ENCODE measurements at regions not wholly inside any gene's neighbourhood (a gene's known extent, or its start where the extent isn't known, plus 50 kb on each side); places are given as distances from the start of the nearest gene placed in this dataset.

- no peak overlapping the region for H3K9ac ChIP-seq (ENCODE audit: low read depth, low read length)
- no peak overlapping the region for H3K4me2 ChIP-seq (ENCODE audit: low read length)
- no peaks in the 10 kb centered on the region for H3K27me3 ChIP-seq (ENCODE audit: control insufficient read depth, insufficient read depth, low read length)
- H3K36me3 ChIP-seq (ENCODE audit: insufficient read depth, low read length) = no peaks in the 10 kb centered on the region
- no peak overlapping the region for H3K4me3 ChIP-seq (ENCODE audit: low read length)
- H3K9me3 ChIP-seq (replicated peaks; ENCODE audit: low read length) = no peaks in the 10 kb centered on the region
- no peaks in the 10 kb centered on the region for H3K4me1 ChIP-seq (ENCODE audit: control insufficient read depth, insufficient read depth, low read length)
Measured at GRCh38 chr4:45566896-45567603, 556.8 kb downstream of the GABRG1 start.

GRCh38 chr4:45554423-45554822 is 569.4 kb downstream of the GABRG1 start:
- H3K4me2 ChIP-seq (ENCODE audit: low read length) = no peak overlapping the region
- H3K36me3 ChIP-seq (ENCODE audit: insufficient read depth, low read length) = no peaks in the 10 kb centered on the region
- no peaks in the 10 kb centered on the region for H3K27me3 ChIP-seq (ENCODE audit: control insufficient read depth, insufficient read depth, low read length)
- no peaks in the 10 kb centered on the region for H3K4me1 ChIP-seq (ENCODE audit: control insufficient read depth, insufficient read depth, low read length)
- H3K4me3 ChIP-seq (ENCODE audit: low read length) = no peak overlapping the region
- no peaks in the 10 kb centered on the region for H3K9me3 ChIP-seq (replicated peaks; ENCODE audit: low read length)
- H3K9ac ChIP-seq (ENCODE audit: low read depth, low read length) = no peak overlapping the region

GRCh38 chr4:45550766-45551366 is 573.0 kb downstream of the GABRG1 start:
- Histone ChIP-seq H3K27me3 (ENCODE audit: control insufficient read depth, insufficient read depth, low read length) (no peaks in the 10 kb centered on the region), H3K4me2 (ENCODE audit: low read length) (no peak overlapping the region), H3K4me3 (ENCODE audit: low read length) (no peak overlapping the region), H3K4me1 (ENCODE audit: control insufficient read depth, insufficient read depth, low read length) (no peaks in the 10 kb centered on the region), H3K36me3 (ENCODE audit: insufficient read depth, low read length) (no peaks in the 10 kb centered on the region), H3K9ac (ENCODE audit: low read depth, low read length) (no peak overlapping the region), H3K9me3 (replicated peaks; ENCODE audit: low read length) (no peaks in the 10 kb centered on the region)

DNA sequence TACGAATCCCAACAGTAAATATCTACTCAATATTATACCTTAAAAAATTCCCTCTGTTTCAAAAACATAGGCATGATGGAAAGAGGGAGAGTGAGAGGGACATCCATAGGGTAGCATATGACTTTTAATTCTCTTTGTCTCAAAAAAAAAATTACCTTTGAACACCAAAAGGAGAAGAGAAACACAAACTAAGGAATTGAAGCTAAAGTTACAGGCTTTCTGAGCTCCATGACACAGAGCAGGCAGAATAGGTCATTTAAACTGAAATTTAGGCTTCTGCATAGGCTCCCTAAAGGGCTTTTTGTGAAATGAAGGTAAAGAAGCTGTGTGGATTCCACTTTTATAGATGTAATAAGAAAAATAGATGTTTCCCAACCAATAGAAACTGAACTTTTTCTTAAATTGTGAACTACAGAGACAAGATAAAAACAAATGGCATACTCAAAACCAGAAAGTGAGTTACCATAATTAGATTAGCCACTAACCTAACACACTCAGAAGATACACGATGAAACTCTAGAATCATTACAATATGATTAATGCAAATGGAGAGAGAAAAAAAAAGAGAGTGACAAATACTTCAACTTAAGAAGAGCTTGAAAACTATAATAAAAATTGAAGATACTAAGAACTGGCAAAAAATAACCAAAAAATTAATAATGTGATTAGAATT is 584.6 kb downstream of the GABRG1 start:
- no peaks in the 10 kb centered on the region for H3K9me3 ChIP-seq (replicated peaks; ENCODE audit: low read length)
- H3K27me3 ChIP-seq (ENCODE audit: control insufficient read depth, insufficient read depth, low read length) = no peaks in the 10 kb centered on the region
- no peaks in the 10 kb centered on the region for H3K36me3 ChIP-seq (ENCODE audit: insufficient read depth, low read length)
- H3K4me2 ChIP-seq (ENCODE audit: low read length) = no peak overlapping the region
- H3K9ac ChIP-seq (ENCODE audit: low read depth, low read length) = no peak overlapping the region
- H3K4me3 ChIP-seq (ENCODE audit: low read length) = no peak overlapping the region
- H3K4me1 ChIP-seq (ENCODE audit: control insufficient read depth, insufficient read depth, low read length) = no peaks in the 10 kb centered on the region

- H3K4me3 ChIP-seq (ENCODE audit: low read length) = no peak overlapping the region
- no peak overlapping the region for H3K4me2 ChIP-seq (ENCODE audit: low read length)
- H3K9me3 ChIP-seq (replicated peaks; ENCODE audit: low read length) = peaks cover 4% of the 10 kb centered on the region
- H3K36me3 ChIP-seq (ENCODE audit: insufficient read depth, low read length) = no peaks in the 10 kb centered on the region
- no peaks in the 10 kb centered on the region for H3K4me1 ChIP-seq (ENCODE audit: control insufficient read depth, insufficient read depth, low read length)
- H3K27me3 ChIP-seq (ENCODE audit: control insufficient read depth, insufficient read depth, low read length) = no peaks in the 10 kb centered on the region
- H3K9ac ChIP-seq (ENCODE audit: low read depth, low read length) = no peak overlapping the region
Measured at GRCh38 chr4:45530498-45530897, 593.4 kb downstream of the GABRG1 start.

DNA sequence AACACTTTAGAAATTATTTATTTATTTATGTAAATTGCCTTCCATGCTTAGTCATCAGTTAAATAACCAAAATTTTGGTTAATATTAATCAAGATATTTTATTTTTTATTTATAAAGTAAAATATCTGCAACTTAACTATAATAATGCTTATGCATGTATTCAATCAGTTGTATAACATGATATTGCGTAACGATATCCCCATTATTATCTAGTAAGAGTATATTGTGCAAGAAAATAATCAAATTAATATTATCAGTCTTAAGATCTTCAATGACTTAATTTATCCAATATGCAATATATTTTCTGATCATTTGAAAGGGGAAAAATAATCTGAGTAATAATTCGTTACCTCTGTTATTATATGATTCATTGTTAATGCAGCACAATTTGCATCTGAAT is 596.7 kb downstream of the GABRG1 start:
- Histone ChIP-seq H3K36me3 (ENCODE audit: insufficient read depth, low read length) (no peaks in the 10 kb centered on the region), H3K9ac (ENCODE audit: low read depth, low read length) (no peak overlapping the region), H3K4me1 (ENCODE audit: control insufficient read depth, insufficient read depth, low read length) (no peaks in the 10 kb centered on the region), H3K4me2 (ENCODE audit: low read length) (no peak overlapping the region), H3K9me3 (replicated peaks; ENCODE audit: low read length) (peaks cover 4% of the 10 kb centered on the region), H3K4me3 (ENCODE audit: low read length) (no peak overlapping the region), H3K27me3 (ENCODE audit: control insufficient read depth, insufficient read depth, low read length) (no peaks in the 10 kb centered on the region)

GRCh38 chr4:45518832-45519231 is 605.0 kb downstream of the GABRG1 start:
- H3K4me2 ChIP-seq (ENCODE audit: low read length) = no peak overlapping the region
- no peaks in the 10 kb centered on the region for H3K4me1 ChIP-seq (ENCODE audit: control insufficient read depth, insufficient read depth, low read length)
- no peak overlapping the region for H3K4me3 ChIP-seq (ENCODE audit: low read length)
- no peak overlapping the region for H3K9ac ChIP-seq (ENCODE audit: low read depth, low read length)
- H3K27me3 ChIP-seq (ENCODE audit: control insufficient read depth, insufficient read depth, low read length) = no peaks in the 10 kb centered on the region
- H3K9me3 ChIP-seq (replicated peaks; ENCODE audit: low read length) = no peaks in the 10 kb centered on the region
- H3K36me3 ChIP-seq (ENCODE audit: insufficient read depth, low read length) = no peaks in the 10 kb centered on the region

DNA sequence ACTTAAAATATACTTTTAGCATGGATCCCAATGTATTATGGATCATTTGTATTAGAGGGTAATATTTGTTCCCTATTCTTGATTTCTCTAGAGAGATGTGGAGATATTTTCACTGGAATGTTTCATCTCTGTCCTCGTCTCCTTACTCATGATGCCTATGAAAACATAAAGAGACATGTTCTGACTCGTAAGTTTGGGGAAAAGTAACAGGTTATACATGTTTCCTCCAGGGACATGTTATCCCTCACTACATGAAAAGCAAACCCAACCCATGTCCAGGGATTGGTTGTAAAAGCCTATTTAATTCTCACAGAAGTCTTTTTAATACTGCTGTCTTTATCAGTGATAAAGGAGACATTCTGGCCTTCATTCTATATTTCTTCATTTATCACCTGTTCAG is 621.4 kb downstream of the GABRG1 start:
- Histone ChIP-seq H3K36me3 (ENCODE audit: insufficient read depth, low read length) (no peaks in the 10 kb centered on the region), H3K9me3 (replicated peaks; ENCODE audit: low read length) (no peaks in the 10 kb centered on the region), H3K9ac (ENCODE audit: low read depth, low read length) (no peak overlapping the region), H3K4me3 (ENCODE audit: low read length) (no peak overlapping the region), H3K27me3 (ENCODE audit: control insufficient read depth, insufficient read depth, low read length) (no peaks in the 10 kb centered on the region), H3K4me1 (ENCODE audit: control insufficient read depth, insufficient read depth, low read length) (no peaks in the 10 kb centered on the region), H3K4me2 (ENCODE audit: low read length) (no peak overlapping the region)

DNA sequence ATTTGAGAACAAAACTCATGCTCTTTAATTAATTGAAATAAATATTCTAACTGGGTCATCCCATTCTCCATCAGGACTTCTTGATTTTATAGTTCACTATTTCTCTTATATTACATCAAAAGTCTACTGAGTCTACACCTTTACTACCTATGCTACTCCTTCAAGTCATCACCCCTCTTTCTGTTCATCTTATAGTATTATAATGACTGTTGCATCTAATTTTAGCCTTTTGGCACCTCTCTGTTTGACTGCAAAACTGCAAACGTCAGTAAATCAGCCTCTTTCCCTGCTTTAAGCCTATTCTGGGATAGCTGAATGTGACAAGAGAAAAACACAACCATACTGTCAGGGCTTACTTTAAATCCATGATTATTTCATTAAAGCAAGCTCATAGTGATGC is 639.1 kb downstream of the GABRG1 start:
- Histone ChIP-seq H3K9ac (ENCODE audit: low read depth, low read length) (no peak overlapping the region), H3K36me3 (ENCODE audit: insufficient read depth, low read length) (no peaks in the 10 kb centered on the region), H3K9me3 (replicated peaks; ENCODE audit: low read length) (no peaks in the 10 kb centered on the region), H3K4me2 (ENCODE audit: low read length) (no peak overlapping the region), H3K27me3 (ENCODE audit: control insufficient read depth, insufficient read depth, low read length) (no peaks in the 10 kb centered on the region), H3K4me3 (ENCODE audit: low read length) (no peak overlapping the region), H3K4me1 (ENCODE audit: control insufficient read depth, insufficient read depth, low read length) (no peaks in the 10 kb centered on the region)

DNA sequence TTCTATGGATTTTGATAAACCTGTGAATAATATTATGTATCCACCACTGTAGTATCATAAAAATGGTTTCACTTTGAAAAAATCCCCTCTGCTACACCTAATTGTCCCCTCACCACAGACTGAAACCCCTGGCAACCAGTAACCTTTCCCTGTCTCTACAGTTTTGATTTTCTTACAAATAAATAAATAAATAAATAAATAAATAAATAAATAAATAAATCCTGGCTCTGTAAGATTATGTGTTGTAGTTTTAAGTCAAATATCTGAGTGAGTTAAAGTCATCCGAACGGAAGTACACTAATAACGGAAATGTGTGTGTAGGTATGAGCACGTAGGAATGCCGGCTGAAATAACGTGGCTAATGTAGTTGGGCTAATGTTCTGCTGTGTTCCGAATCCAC is 641.5 kb downstream of the GABRG1 start:
- Histone ChIP-seq H3K4me1 (ENCODE audit: control insufficient read depth, insufficient read depth, low read length) (no peaks in the 10 kb centered on the region), H3K4me2 (ENCODE audit: low read length) (no peak overlapping the region), H3K9ac (ENCODE audit: low read depth, low read length) (no peak overlapping the region), H3K9me3 (replicated peaks; ENCODE audit: low read length) (peaks cover 3% of the 10 kb centered on the region), H3K27me3 (ENCODE audit: control insufficient read depth, insufficient read depth, low read length) (no peaks in the 10 kb centered on the region), H3K4me3 (ENCODE audit: low read length) (no peak overlapping the region), H3K36me3 (ENCODE audit: insufficient read depth, low read length) (no peaks in the 10 kb centered on the region)

DNA sequence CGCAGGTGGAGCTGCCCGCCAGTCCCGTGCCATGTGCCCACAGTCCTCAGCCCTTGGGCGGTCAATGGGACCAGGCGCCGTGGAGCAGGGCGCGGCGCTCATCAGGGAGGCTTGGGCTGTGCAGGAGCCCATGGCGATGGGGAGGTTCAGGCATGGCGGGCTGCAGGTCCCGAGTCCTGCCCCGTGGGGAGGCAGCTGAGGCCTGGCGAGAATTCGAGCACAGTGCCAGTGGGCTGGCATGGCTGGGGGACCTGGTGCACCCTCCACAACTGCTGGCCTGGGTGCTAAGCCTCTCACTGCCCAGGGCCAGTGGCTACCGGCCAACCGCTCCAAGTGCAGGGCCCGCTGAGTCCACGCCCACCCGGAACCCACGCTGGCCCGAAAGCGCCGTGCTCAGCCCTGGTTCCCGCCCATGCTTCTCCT is 646.5 kb downstream of the GABRG1 start:
- Histone ChIP-seq H3K4me3 (ENCODE audit: low read length) (no peak overlapping the region), H3K4me2 (ENCODE audit: low read length) (no peak overlapping the region), H3K36me3 (ENCODE audit: insufficient read depth, low read length) (no peaks in the 10 kb centered on the region), H3K9me3 (replicated peaks; ENCODE audit: low read length) (peaks cover 3% of the 10 kb centered on the region), H3K27me3 (ENCODE audit: control insufficient read depth, insufficient read depth, low read length) (no peaks in the 10 kb centered on the region), H3K9ac (ENCODE audit: low read depth, low read length) (no peak overlapping the region), H3K4me1 (ENCODE audit: control insufficient read depth, insufficient read depth, low read length) (no peaks in the 10 kb centered on the region)

- Histone ChIP-seq H3K4me1 (ENCODE audit: control insufficient read depth, insufficient read depth, low read length) (no peaks in the 10 kb centered on the region), H3K9ac (ENCODE audit: low read depth, low read length) (no peak overlapping the region), H3K4me2 (ENCODE audit: low read length) (no peak overlapping the region), H3K9me3 (replicated peaks; ENCODE audit: low read length) (peaks cover 3% of the 10 kb centered on the region), H3K27me3 (ENCODE audit: control insufficient read depth, insufficient read depth, low read length) (no peaks in the 10 kb centered on the region), H3K36me3 (ENCODE audit: insufficient read depth, low read length) (no peaks in the 10 kb centered on the region), H3K4me3 (ENCODE audit: low read length) (no peak overlapping the region)
Measured at GRCh38 chr4:45475548-45475947, 648.3 kb downstream of the GABRG1 start.

Measured in skeletal muscle satellite cell (primary cell).